ENCODE measurements at regions not wholly inside any gene's neighbourhood (a gene's known extent, or its start where the extent isn't known, plus 50 kb on each side); places are given as distances from the start of the nearest gene placed in this dataset.

GRCh38 chr16:59729613-59730012 lies 995.5 kb upstream of the GOT2 start:
- no peak for TF ChIP-seq POLR2A (IDR thresholded peaks at IDR 0.05)
- no peak for TF ChIP-seq CTCF (IDR thresholded peaks at IDR 0.05)

Measured in lower leg skin (tissue), 3 donors.